ENCODE measurements at regions not wholly inside any gene's neighbourhood (a gene's known extent, or its start where the extent isn't known, plus 50 kb on each side); places are given as distances from the start of the nearest gene placed in this dataset.

- ChIA-PET POLR2A (no interaction called here), CTCF (interaction anchor here (0.9 kb wide), 1 partner anchor 146 kb away, joined by 4 read pairs; no protein-coding TSS in a partner anchor)
- DNase-seq (ENCODE audit: extremely low spot score) = no peak
- TF ChIP-seq LEF1 (IDR thresholded peaks at IDR 0.05; ENCODE audit: borderline replicate concordance) (no peak), ZNF384 (IDR thresholded peaks at IDR 0.05) (no peak), FOXM1 (IDR thresholded peaks at IDR 0.05; ENCODE audit: borderline replicate concordance) (no peak), ARNT (IDR thresholded peaks at IDR 0.05) (no peak), CTBP1 (IDR thresholded peaks at IDR 0.05; ENCODE audit: borderline replicate concordance) (no peak), HDGF (IDR thresholded peaks at IDR 0.05; ENCODE audit: borderline replicate concordance) (no peak), SUZ12 (IDR thresholded peaks at IDR 0.05) (no peak), L3MBTL2 (conservative IDR thresholded peaks at IDR 0.05) (no peak), FOXA1 (IDR thresholded peaks at IDR 0.05) (no peak), TARDBP (IDR thresholded peaks at IDR 0.05) (no peak), BHLHE40 (IDR thresholded peaks at IDR 0.05; ENCODE audit: borderline replicate concordance) (no peak), PKNOX1 (IDR thresholded peaks at IDR 0.05) (no peak)
These were observed 691.2 kb downstream of the QKI start for GRCh38 chr6:164105705-164106104.

GRCh38 chr6:164104432-164104831 is 689.9 kb downstream of the QKI start:
- CTCF ChIA-PET = no interaction called here
- DNase-seq (ENCODE audit: extremely low spot score) = no peak
- POLR2A ChIA-PET = no interaction called here
- no peak for TF ChIP-seq FOXA1 (IDR thresholded peaks at IDR 0.05)
- no peak for TF ChIP-seq L3MBTL2 (conservative IDR thresholded peaks at IDR 0.05)
- no peak for TF ChIP-seq ARNT (IDR thresholded peaks at IDR 0.05)

DNA sequence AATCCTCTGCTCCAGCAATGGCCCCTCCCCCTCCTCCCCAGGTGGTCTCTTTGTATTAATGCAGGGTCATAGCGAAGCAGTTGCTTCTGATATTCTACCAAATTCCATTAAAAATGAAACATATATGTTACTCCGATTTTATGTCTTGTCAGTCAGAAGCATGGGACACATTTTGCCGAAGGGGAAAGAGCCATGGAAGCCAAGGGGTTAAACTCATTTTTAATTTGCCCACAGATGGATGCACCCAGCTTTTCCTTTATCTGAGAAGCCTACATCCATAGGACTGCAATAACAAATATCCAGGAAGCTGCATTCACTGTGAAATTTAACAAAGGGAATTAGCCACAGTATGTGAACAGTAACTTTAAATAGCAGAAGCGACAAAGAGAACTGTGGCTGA is 688.2 kb downstream of the QKI start:
- POLR2A ChIA-PET = no interaction called here
- TF ChIP-seq SP1 (IDR thresholded peaks at IDR 0.05) (no peak), ZNF384 (IDR thresholded peaks at IDR 0.05) (no peak), ELF4 (IDR thresholded peaks at IDR 0.05) (no peak), L3MBTL2 (conservative IDR thresholded peaks at IDR 0.05) (no peak), HDGF (IDR thresholded peaks at IDR 0.05; ENCODE audit: borderline replicate concordance) (no peak), NFRKB (IDR thresholded peaks at IDR 0.05) (no peak), PKNOX1 (IDR thresholded peaks at IDR 0.05) (no peak), ARNT (IDR thresholded peaks at IDR 0.05) (no peak)
- DNase-seq (ENCODE audit: extremely low spot score) = no peak
- CTCF ChIA-PET = no interaction called here

DNA sequence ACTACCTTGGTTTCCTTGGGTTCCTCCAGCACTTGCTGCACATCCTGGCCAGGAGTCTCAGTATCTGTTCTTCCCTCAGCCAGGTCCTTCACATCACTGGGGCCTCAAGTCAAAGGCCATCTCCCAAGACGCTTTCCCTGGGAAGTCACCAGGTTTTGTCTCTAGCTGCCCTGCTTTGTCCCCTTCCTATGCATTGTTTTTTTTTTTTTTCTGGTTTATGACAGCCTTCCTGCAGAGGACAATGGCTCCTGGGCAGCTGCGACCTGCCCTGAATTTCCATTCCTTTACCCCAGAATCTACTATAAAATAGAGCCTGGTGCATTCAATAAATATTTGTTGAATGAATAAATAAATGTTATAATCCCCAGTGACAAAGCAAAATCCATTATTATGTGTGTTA is 687.3 kb downstream of the QKI start:
- ChIA-PET CTCF (no interaction called here), POLR2A (no interaction called here)
- TF ChIP-seq SP1 (IDR thresholded peaks at IDR 0.05) = no peak
- no peak for TF ChIP-seq CTBP1 (IDR thresholded peaks at IDR 0.05; ENCODE audit: borderline replicate concordance)
- no peak for TF ChIP-seq BHLHE40 (IDR thresholded peaks at IDR 0.05; ENCODE audit: borderline replicate concordance)
- TF ChIP-seq LEF1 (IDR thresholded peaks at IDR 0.05; ENCODE audit: borderline replicate concordance) = no peak
- no peak for TF ChIP-seq FOXK2 (IDR thresholded peaks at IDR 0.05)
- no peak for TF ChIP-seq FOXA1 (IDR thresholded peaks at IDR 0.05)
- TF ChIP-seq ARNT (IDR thresholded peaks at IDR 0.05) = no peak
- no peak for DNase-seq (ENCODE audit: extremely low spot score)

DNA sequence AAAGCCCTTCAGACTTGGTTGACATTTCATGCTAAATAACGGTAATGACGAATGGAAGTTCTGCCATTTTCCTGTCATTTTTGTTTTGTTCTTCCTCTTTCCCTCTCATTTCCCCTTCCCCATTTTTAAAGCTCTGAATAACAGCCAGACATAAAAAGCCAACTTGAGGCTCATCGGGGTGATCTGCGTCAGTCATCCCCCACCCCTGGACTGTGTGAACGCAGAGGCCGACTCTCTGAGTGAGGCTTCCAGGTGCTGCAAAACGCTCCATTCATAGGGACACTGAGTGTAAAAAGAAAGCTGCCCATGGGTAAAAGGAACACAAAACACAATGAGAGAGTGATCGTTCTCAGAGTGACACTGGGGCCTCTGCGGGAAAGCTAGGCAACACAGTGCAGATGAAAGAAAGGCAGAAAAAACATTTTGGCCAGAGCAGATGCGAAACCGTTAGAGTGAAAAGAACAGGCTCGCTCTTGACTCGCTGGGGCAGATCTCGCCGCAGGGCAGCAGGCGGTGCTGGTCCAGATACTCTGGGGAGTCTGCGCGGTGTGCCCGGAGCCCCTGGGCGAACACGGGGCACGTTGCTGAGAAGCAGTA is 684.8 kb downstream of the QKI start:
- CTCF ChIA-PET = interaction anchor here (0.6 to 2.2 kb wide), 4 partner anchors 10 to 210 kb away, joined by 3 to 8 read pairs (median 4); no protein-coding TSS in a partner anchor
- DNase-seq (ENCODE audit: extremely low spot score) = no peak
- POLR2A ChIA-PET = interaction anchor here (0.9 to 1.4 kb wide), 2 partner anchors 14 to 684 kb away, joined by 3 read pairs; no protein-coding TSS in a partner anchor
- TF ChIP-seq ARNT (IDR thresholded peaks at IDR 0.05) = no peak
- TF ChIP-seq LEF1 (IDR thresholded peaks at IDR 0.05; ENCODE audit: borderline replicate concordance) = no peak
- no peak for TF ChIP-seq TARDBP (IDR thresholded peaks at IDR 0.05)
- no peak for TF ChIP-seq ZNF384 (IDR thresholded peaks at IDR 0.05)
- no peak for TF ChIP-seq FOXA1 (IDR thresholded peaks at IDR 0.05)
- TF ChIP-seq HDGF (IDR thresholded peaks at IDR 0.05; ENCODE audit: borderline replicate concordance) = no peak
- TF ChIP-seq NFRKB (IDR thresholded peaks at IDR 0.05) = no peak
- TF ChIP-seq FOXK2 (IDR thresholded peaks at IDR 0.05) = no peak
- TF ChIP-seq L3MBTL2 (conservative IDR thresholded peaks at IDR 0.05) = no peak
- no peak for TF ChIP-seq CTBP1 (IDR thresholded peaks at IDR 0.05; ENCODE audit: borderline replicate concordance)
- no peak for TF ChIP-seq PKNOX1 (IDR thresholded peaks at IDR 0.05)
- TF ChIP-seq SUZ12 (IDR thresholded peaks at IDR 0.05) = no peak
- TF ChIP-seq SP1 (IDR thresholded peaks at IDR 0.05) = no peak
- no peak for TF ChIP-seq ELF4 (IDR thresholded peaks at IDR 0.05)
- no peak for TF ChIP-seq BHLHE40 (IDR thresholded peaks at IDR 0.05; ENCODE audit: borderline replicate concordance)
- TF ChIP-seq FOXM1 (IDR thresholded peaks at IDR 0.05; ENCODE audit: borderline replicate concordance) = no peak

GRCh38 chr6:164098857-164099267 is 684.3 kb downstream of the QKI start:
- no peak for TF ChIP-seq SP1 (IDR thresholded peaks at IDR 0.05)
- TF ChIP-seq L3MBTL2 (conservative IDR thresholded peaks at IDR 0.05) = no peak
- TF ChIP-seq NFRKB (IDR thresholded peaks at IDR 0.05) = no peak
- TF ChIP-seq HDGF (IDR thresholded peaks at IDR 0.05; ENCODE audit: borderline replicate concordance) = no peak
- TF ChIP-seq ELF4 (IDR thresholded peaks at IDR 0.05) = no peak
- TF ChIP-seq FOXK2 (IDR thresholded peaks at IDR 0.05) = no peak
- no peak for TF ChIP-seq LEF1 (IDR thresholded peaks at IDR 0.05; ENCODE audit: borderline replicate concordance)
- TF ChIP-seq BHLHE40 (IDR thresholded peaks at IDR 0.05; ENCODE audit: borderline replicate concordance) = no peak
- no peak for TF ChIP-seq FOXM1 (IDR thresholded peaks at IDR 0.05; ENCODE audit: borderline replicate concordance)
- no peak for TF ChIP-seq CTBP1 (IDR thresholded peaks at IDR 0.05; ENCODE audit: borderline replicate concordance)
- TF ChIP-seq PKNOX1 (IDR thresholded peaks at IDR 0.05) = no peak
- TF ChIP-seq ARNT (IDR thresholded peaks at IDR 0.05) = no peak
- TF ChIP-seq FOXA1 (IDR thresholded peaks at IDR 0.05) = no peak
- TF ChIP-seq SUZ12 (IDR thresholded peaks at IDR 0.05) = no peak
- TF ChIP-seq TARDBP (IDR thresholded peaks at IDR 0.05) = no peak
- DNase-seq (ENCODE audit: extremely low spot score) = no peak
- CTCF ChIA-PET = interaction anchor here (0.6 to 2.2 kb wide), 4 partner anchors 11 to 210 kb away, joined by 3 to 8 read pairs (median 4); no protein-coding TSS in a partner anchor
- POLR2A ChIA-PET = interaction anchor here (0.9 to 1.4 kb wide), 2 partner anchors 13 to 684 kb away, joined by 3 read pairs; no protein-coding TSS in a partner anchor

Measured in HEK293T (cell line).